Heart right ventricle (tissue), 16 donors: ENCODE measurements at regions not wholly inside any gene's neighbourhood (a gene's known extent, or its start where the extent isn't known, plus 50 kb on each side); places are given as distances from the start of the nearest gene placed in this dataset.

Source experiments
- ATAC-seq, 8 donors: fragments of 200-7000 bp; cut with Tn5 transposase; one replicate each; pipeline ENCODE4 v1.9.1; 2020; ENCODE audit warnings: mild to moderate bottlenecking in 8 of 8, moderate library complexity in 8 of 8, moderate number of reproducible peaks in 1 of 8
- DNase-seq, 2 donors: peaks; one replicate each; pipeline ENCODE4 v3.0.0-alpha.2; 2020
- H3K27ac ChIP-seq, 10 donors: fragments of 200-600 bp; sonication (generic) in 2 of 10; one replicate each; pipeline versions ENCODE4 v1.5.0 to v1.8.0; 2020 to 2022; ENCODE audit warnings: mild to moderate bottlenecking in 3 of 10
- H3K27me3 ChIP-seq, 7 donors: fragments of 200-600 bp; one replicate each; pipeline ENCODE4 v1.8.0; 2021 to 2022; ENCODE audit warnings: mild to moderate bottlenecking in 2 of 7
- H3K36me3 ChIP-seq, 9 donors: fragments of 200-600 bp; sonication (generic) in 1 of 9; one replicate each; pipeline versions ENCODE4 v1.5.0 to v1.8.0; 2020 to 2022; ENCODE audit warnings: mild to moderate bottlenecking in 2 of 9
- H3K4me1 ChIP-seq, 9 donors: fragments of 200-600 bp; sonication (generic) in 1 of 9; one replicate each; pipeline versions ENCODE4 v1.5.0 to v1.8.0; 2020 to 2022; ENCODE audit warnings: mild to moderate bottlenecking in 4 of 9
- H3K4me3 ChIP-seq, 10 donors: fragments of 200-600 bp; sonication (generic) in 2 of 10; one replicate each; pipeline versions ENCODE4 v1.5.0 to v1.8.0; 2020 to 2022; ENCODE audit warnings: mild to moderate bottlenecking in 7 of 10, moderate library complexity in 2 of 10
- H3K9me3 ChIP-seq, 11 donors: fragments of 200-600 bp in 10 of 11; sonication (generic) in 2 of 11; one replicate each; pipeline versions ENCODE4 v1.5.0 to v1.8.0; 2013 to 2022; ENCODE audit warnings: mild to moderate bottlenecking in 2 of 11, control low read depth in 1 of 11, moderate library complexity in 1 of 11
- WGBS, 2 donors: extraction: QIAGEN DNeasy Blood & Tissue Kit; methylation state at CpG; one replicate each; pipeline ENCODE4 v1.1.7; 2013; ENCODE audit warnings: inconsistent platforms in 1 of 2; 5-methylcytosine and 5-hydroxymethylcytosine counted together
- intact Hi-C, 10 donors: fragments of 100-400 bp; cut with DNase I; formaldehyde crosslinking; loops; one replicate each; pipeline versions ENCODE4 v1.11.1 to v1.14.2; 2022
- TF ChIP-seq, protein P1 (sequence below), 9 donors: fragments of 200-600 bp; sonication (generic) in 2 of 9; IDR thresholded peaks; one replicate each; pipeline versions ENCODE4 v1.5.0 to v1.8.0; 2021 to 2022; ENCODE audit warnings: antibody characterized with exemption in 9 of 9, mild to moderate bottlenecking in 5 of 9, moderate library complexity in 1 of 9
- donor health status: Arrhythmogenic right ventricular cardiomyopathy.
- donor health status: ischemic (EF 13 %, LVEDD 7.1; RV severe dilation, severe dysfunction).
- donor health status: healthy with polysubstance abuse.
- donor health status: DM: no; HTN: yes; CAD: no.
- donor health status: DM: no; HTN: no; CAD: no.
- donor health status: ischemic (EF 25% LVEDD 6.9; RV normal size, moderate dysfunction).
- donor health status: ischemic (EF 25% LVEDD 5.7; RV mildly dilated, moderate dysfunction).
- donor health status: healthy.
- donor health status: DM: yes; HTN: yes; CAD: no.
- donor health status: Ischemic cardiomyopathy.
- donor health status: ischemic (EF 35%, LVEDD 5.7; RV mildly dilated, moderate dysfunction).
- donor health status: nonischemic (EF 11% LVEDD 7.7; RV severe dilation, severe dysfunction).
- donor health status: DM: yes; HTN: yes; CAD: no.
- donor health status: PGD.
- donor health status: ischemic (EF 29% LVEDD 5.4; RV normal size, mild dysfunction).
- donor health status: nonischemic (EF 23%, LVEDD 6.1; RV moderate dilation, normal function).

DNA sequence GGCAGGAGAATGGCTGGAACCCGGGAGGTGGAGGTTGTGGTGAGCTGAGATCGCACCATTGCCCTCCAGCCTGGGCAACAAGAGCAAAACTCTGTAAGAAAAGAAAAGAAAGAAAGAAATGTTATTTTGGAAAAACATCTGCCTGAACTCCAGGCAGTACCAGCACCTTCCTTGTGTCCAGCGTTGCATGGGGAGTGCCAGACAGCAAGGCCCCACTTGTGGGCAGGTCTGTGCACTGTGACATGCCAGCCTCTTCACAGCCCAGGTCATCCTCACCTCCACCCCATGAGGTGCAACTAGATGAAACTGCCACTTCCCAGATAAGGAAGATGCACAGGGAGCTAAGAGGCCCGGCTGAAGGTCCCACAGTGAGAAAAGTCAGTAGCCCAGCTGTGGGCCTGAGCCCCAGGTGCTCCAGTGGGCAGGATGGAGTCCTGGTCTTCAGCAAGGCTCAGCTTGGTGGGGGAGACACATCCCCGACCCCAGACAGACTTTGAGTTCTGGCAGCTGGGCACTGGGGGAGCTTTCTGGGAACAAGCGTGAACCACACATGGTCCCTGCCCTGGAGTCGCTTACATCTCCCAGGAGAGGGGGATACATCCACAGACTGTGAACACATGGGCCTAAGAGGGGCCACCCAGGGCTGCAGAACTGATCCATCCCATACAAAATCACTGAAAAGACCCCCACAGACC, 146.9 kb upstream of the IER5L start:
- ATAC-seq, result no peak
- Histone ChIP-seq H3K4me3 (no peak overlapping the region), H3K9me3 (no peaks in the 10 kb centered on the region), H3K27me3 (no peaks in the 10 kb centered on the region), H3K4me1 (peaks cover 20 to 63% (median 51%) of the 10 kb centered on the region in 9 donors), H3K36me3 (no peaks in the 10 kb centered on the region), H3K27ac (no peak overlapping the region)
- TF ChIP-seq, protein P1, sequence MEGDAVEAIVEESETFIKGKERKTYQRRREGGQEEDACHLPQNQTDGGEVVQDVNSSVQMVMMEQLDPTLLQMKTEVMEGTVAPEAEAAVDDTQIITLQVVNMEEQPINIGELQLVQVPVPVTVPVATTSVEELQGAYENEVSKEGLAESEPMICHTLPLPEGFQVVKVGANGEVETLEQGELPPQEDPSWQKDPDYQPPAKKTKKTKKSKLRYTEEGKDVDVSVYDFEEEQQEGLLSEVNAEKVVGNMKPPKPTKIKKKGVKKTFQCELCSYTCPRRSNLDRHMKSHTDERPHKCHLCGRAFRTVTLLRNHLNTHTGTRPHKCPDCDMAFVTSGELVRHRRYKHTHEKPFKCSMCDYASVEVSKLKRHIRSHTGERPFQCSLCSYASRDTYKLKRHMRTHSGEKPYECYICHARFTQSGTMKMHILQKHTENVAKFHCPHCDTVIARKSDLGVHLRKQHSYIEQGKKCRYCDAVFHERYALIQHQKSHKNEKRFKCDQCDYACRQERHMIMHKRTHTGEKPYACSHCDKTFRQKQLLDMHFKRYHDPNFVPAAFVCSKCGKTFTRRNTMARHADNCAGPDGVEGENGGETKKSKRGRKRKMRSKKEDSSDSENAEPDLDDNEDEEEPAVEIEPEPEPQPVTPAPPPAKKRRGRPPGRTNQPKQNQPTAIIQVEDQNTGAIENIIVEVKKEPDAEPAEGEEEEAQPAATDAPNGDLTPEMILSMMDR (IDR thresholded peaks at IDR 0.05), result no peak
- DNase-seq, result no peak
- WGBS, 2 donors, result 90% methylated on average over 7 of the region's 7 CpGs
- intact Hi-C loops, result loop anchor here in 6 of 10 donors (5.0 to 10.0 kb wide), 7 partner anchors 82 to 290 kb away; partner anchors contain the start of gene IER5L (in 2 of the 6)

DNA sequence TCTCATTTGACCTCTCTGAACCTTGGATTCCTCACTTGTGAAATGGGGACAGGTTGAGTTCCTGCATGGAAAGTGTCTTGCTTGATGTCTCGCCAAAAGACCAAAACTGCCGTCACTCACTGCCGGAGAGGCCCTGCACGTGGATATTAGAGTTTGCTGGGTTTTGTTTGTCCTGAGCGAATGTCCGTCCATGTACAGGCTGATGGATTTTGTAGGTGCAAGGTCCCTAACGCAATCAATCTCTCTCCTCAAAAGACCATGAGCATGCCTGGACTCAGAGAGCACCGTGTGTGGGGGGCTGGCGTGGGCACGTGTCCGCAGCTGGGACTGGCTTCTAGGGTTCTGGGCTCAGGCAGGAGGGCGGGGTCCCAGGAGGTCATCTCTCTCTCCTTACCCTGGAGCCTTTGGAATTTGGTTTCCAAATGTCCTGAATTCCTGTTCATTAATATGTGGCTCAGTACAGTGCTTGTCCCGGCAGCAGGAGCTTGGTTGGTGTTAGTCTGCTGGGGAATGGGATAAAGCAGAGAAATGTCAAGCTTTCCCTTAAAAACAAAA, 146.0 kb upstream of the IER5L start:
- Histone ChIP-seq H3K27ac (peak overlapping the region in 7 of 10 donors; percentile 3 to 94 (median 48)), H3K4me3 (no peak overlapping the region), H3K27me3 (no peaks in the 10 kb centered on the region), H3K36me3 (no peaks in the 10 kb centered on the region), H3K9me3 (no peaks in the 10 kb centered on the region), H3K4me1 (peaks cover 26 to 68% (median 55%) of the 10 kb centered on the region in 9 donors)
- ATAC-seq, result no peak
- WGBS, 2 donors, result 74 to 80% methylated on average over 13 of the region's 13 CpGs
- intact Hi-C loops, result loop anchor here in 6 of 10 donors (5.0 to 10.0 kb wide), 7 partner anchors 83 to 291 kb away; partner anchors contain the start of gene IER5L (in 2 of the 6)
- TF ChIP-seq, protein P1 (IDR thresholded peaks at IDR 0.05), result no peak
- DNase-seq, result no peak

DNA sequence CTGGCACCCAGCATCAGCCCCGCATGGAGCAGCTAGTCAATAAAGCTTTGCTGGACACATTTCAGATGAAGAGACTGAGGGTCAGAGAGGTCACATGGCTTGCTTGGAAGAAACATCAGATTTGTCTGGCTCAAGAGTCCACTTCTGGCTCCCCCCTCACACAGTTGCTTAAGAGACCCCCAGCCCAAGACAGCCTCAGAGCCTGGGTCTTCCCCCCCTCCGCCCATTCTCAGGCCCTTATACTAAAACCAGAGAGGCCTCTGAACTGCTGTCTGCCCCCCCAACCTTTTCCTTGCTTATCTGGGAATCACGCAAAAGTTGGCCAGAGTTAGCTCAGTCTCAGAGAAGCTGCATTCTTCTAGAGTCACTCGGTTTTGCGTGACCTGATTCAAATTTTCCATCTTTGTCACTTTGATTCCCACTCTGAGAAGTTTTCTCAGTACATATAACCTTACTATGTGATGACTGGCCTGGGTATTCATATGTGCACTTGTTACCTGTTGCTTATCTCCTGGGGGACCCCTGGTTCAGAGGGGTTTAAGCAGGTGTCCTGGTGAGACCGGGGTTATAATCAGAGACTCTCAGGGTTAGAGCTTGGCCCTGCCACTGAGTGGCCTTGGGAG, 145.4 kb upstream of the IER5L start:
- no peaks in the 10 kb centered on the region for H3K9me3 ChIP-seq
- H3K36me3 ChIP-seq, result no peaks in the 10 kb centered on the region
- no peaks in the 10 kb centered on the region for H3K27me3 ChIP-seq
- WGBS, 2 donors, result 49 to 51% methylated on average over 6 of the region's 6 CpGs
- intact Hi-C loops, result loop anchor here in 6 of 10 donors (5.0 to 10.0 kb wide), 7 partner anchors 84 to 291 kb away; partner anchors contain the start of gene IER5L (in 2 of the 6)
- ATAC-seq, result no peak
- H3K4me3 ChIP-seq, result no peak overlapping the region
- DNase-seq, result no peak
- H3K27ac ChIP-seq, result peak overlapping the region in 7 of 10 donors; percentile 3 to 94 (median 54)
- TF ChIP-seq, protein P1 (IDR thresholded peaks at IDR 0.05), result no peak
- H3K4me1 ChIP-seq, result peaks cover 27 to 68% (median 55%) of the 10 kb centered on the region in 9 donors

DNA sequence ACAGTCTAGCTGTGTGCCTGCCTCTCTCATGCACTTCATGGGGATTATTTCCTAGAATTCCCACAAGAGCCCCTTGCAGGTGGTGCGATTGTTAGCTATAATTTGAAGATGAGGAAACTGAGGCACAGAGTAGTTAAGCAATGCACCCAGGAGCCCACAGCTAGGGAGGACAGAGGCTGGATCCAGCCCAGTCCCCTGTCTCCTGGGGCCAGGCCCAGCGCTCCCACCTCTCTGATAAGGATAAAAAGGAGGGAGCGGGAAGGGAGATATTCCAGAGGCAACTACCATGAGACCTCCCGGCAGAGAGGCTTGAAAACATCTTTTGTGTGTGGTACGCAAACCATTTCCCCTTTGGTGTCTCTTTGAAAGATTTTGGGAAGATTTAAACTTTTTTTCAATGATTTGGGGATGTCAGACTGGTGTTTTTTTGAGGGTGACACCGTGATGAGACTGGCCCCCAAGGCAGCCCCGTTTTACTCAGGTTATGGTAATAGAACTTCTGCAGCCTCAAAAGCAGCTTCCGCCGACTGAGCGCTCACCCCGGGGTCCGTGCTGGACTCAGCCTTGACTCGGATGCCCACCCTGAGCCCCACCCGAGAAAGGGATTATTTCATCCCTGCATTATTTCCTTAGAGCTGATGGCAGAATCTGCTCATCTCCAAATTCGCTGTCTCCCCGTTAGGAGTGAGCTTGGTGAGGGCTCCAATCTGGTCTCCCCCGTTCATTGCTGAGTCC, 144.7 kb upstream of the IER5L start:
- Histone ChIP-seq H3K4me3 (no peak overlapping the region), H3K4me1 (peaks cover 29 to 68% (median 55%) of the 10 kb centered on the region in 9 donors), H3K36me3 (no peaks in the 10 kb centered on the region), H3K27me3 (no peaks in the 10 kb centered on the region), H3K9me3 (no peaks in the 10 kb centered on the region), H3K27ac (peak overlapping the region in 8 of 10 donors; percentile 54 to 94 (median 90))
- intact Hi-C loops, result loop anchor here in 6 of 10 donors (5.0 to 10.0 kb wide), 7 partner anchors 84 to 292 kb away; partner anchors contain the start of gene IER5L (in 2 of the 6)
- WGBS, 2 donors, result 68 to 69% methylated on average over 17 of the region's 17 CpGs
- TF ChIP-seq, protein P1 (IDR thresholded peaks at IDR 0.05), result no peak
- ATAC-seq, result no peak
- no peak for DNase-seq
